GM19238 (cell line): ENCODE measurements at regions not wholly inside any gene's neighbourhood (a gene's known extent, or its start where the extent isn't known, plus 50 kb on each side); places are given as distances from the start of the nearest gene placed in this dataset.
"Not testable (repeated sequence)": the region's sequence is repeated elsewhere in the genome, so short reads cannot be mapped to it uniquely, and the experiment has no call there.

Experiments used
- DNase-seq: peaks from one replicate; pipeline ENCODE4 v3.0.0; 2011; ENCODE audit warnings: low spot score; ENCODE audit not compliant: insufficient read length

GRCh38 chr14:101634850-101635748 is 73.8 kb downstream of the DIO3 start:
- no peak for DNase-seq

- no peak for DNase-seq
Observed at GRCh38 chr14:101635749-101636560, 74.7 kb downstream of the DIO3 start.

GRCh38 chr14:101639241-101639833 is 78.0 kb downstream of the DIO3 start:
- no peak for DNase-seq

- DNase-seq = no peak
Observed at GRCh38 chr14:101643651-101644050, 82.4 kb downstream of the DIO3 start.

GRCh38 chr14:101654051-101654450 is 92.8 kb downstream of the DIO3 start:
- DNase-seq = no peak

- no peak for DNase-seq
Observed at GRCh38 chr14:101657372-101657771, 96.1 kb downstream of the DIO3 start.

- DNase-seq = no peak
Observed at GRCh38 chr14:101665478-101666078, 95.9 kb upstream of the PPP2R5C start.

GRCh38 chr14:101666264-101666663 is 95.2 kb upstream of the PPP2R5C start:
- no peak for DNase-seq

GRCh38 chr14:101669629-101670028 is 91.9 kb upstream of the PPP2R5C start:
- no peak for DNase-seq

- DNase-seq = no peak
Observed at GRCh38 chr14:101673873-101674272, 87.6 kb upstream of the PPP2R5C start.

- not testable (repeated sequence) for DNase-seq
Observed at GRCh38 chr14:101675835-101676234, 85.7 kb upstream of the PPP2R5C start.

GRCh38 chr14:101677912-101678327 is 83.6 kb upstream of the PPP2R5C start:
- not testable (repeated sequence) for DNase-seq

GRCh38 chr14:101681795-101682194 is 79.7 kb upstream of the PPP2R5C start:
- no peak for DNase-seq

- no peak for DNase-seq
Observed at GRCh38 chr14:101683365-101683764, 78.1 kb upstream of the PPP2R5C start.

GRCh38 chr14:101687756-101688546 is 73.6 kb upstream of the PPP2R5C start:
- no peak for DNase-seq

GRCh38 chr14:101689039-101689501 is 72.4 kb upstream of the PPP2R5C start:
- no peak for DNase-seq

GRCh38 chr14:101689966-101690365 is 71.5 kb upstream of the PPP2R5C start:
- DNase-seq = not testable (repeated sequence)

- DNase-seq = no peak
Observed at GRCh38 chr14:101695659-101696058, 65.8 kb upstream of the PPP2R5C start.

- no peak for DNase-seq
Observed at GRCh38 chr14:101704140-101704539, 57.4 kb upstream of the PPP2R5C start.

- no peak for DNase-seq
Observed at GRCh38 chr14:101705733-101706508, 55.6 kb upstream of the PPP2R5C start.
